GM18498 (cell line): ENCODE measurements at regions not wholly inside any gene's neighbourhood (a gene's known extent, or its start where the extent isn't known, plus 50 kb on each side); places are given as distances from the start of the nearest gene placed in this dataset.

ENCODE experiments used
- ATAC-seq: cut with Tn5 transposase; IDR thresholded peaks from one replicate; pipeline ENCODE4 v1.9.1; 2021; ENCODE audit warnings: mild to moderate bottlenecking, moderate library complexity; ENCODE audit not compliant: unreplicated experiment

DNA sequence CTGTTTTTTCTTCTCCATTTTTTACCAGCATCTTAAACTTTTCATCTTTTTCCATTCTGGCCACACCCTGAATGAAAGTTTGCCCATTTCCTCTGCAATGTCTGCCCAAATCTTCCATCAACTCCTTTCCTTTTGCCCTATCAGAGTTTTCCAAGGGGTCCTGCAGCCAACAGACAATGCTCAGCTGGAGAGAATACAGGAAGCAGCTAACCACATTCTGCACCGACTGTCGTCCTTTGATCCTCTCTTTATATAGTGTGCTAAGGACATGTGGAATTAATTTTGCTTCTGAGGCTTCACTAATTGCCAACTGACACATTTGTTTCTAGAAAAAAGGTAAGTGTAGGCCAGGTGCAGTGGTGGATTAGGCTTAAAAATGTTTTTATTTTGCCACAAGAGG, 50.5 kb upstream of the DLX2 start:
- ATAC-seq = no peak

DNA sequence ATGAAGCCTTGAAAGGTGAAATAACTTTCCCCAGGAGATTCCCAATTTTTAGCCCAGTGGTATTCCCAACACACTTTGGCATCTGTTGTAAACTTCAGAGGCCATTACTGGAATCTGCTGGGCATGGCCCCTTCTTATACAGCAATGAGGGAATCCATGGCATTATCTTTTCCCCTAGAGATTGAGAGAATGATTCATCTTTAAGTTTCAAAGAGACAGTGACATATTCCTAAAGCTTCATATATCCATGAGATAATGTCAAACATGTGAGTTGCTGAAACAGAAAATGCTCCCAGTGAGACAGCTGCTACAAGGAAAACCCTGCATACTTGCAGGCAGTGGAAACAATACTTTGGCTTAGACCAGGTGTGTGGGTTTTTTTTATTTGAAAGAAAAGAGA, 51.1 kb upstream of the DLX2 start:
- no peak for ATAC-seq

DNA sequence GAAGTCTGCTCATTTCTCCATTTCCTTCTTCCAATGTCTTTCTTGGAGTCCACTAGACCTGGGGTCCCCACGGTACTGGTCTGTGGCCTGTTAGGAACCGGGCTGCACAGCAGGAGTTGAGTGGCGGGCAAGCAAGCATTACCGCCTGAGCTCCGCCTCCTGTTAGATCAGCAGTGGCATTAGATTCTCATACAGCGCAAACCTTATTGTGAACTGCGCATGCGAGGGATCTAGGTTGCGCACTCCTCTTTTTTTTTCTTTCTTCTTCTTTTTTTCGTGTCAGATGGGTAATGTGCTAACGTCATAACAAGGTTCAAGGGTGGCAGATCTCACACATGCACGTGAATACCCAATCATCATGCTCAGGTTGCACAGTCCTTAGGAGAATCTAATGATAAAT, 53.1 kb upstream of the DLX2 start:
- ATAC-seq = no peak

- ATAC-seq = no peak
Observed at GRCh38 chr2:172160839-172161238, 58.1 kb upstream of the DLX2 start.

- ATAC-seq = no peak
Observed at GRCh38 chr2:172162225-172162733, 59.6 kb upstream of the DLX2 start.

GRCh38 chr2:172162739-172163336, 60.1 kb upstream of the DLX2 start:
- no peak for ATAC-seq

GRCh38 chr2:172168917-172169346, 66.2 kb upstream of the DLX2 start:
- ATAC-seq = no peak

- no peak for ATAC-seq
Observed at GRCh38 chr2:172169611-172170010, 66.9 kb upstream of the DLX2 start.

DNA sequence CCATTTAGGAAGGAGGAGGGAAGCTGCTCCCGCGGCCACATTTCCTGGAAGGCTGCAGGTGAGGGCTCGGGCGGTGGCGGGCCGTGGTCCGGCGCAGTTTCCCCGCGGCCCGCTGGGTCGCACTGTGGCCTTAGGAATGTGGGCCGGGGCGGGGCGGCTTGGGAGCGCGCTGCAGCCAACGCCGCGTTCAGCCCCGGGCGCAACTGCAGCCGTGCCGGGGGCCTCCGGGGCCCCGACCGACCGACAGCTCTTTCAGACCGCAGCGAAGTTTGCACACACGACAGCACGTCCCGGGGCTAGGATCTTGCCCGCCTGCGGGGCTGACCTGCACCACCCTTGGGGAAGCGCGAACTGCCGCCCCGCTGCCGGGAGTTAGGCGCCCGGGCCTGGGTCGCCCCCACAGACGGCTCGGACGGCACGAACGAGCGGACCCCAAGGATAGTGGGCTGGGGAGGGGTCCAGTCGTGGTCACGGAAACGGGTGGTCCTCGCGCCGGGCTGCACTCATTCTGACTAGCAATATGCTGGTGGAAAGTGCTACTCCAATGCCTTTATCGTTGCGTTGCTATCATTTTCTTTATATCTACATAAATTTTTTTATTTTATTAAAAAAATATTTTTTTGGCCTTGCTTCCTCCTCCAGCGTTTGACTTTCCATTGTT, 69.9 kb upstream of the DLX2 start:
- peak; percentile 43 for ATAC-seq

DNA sequence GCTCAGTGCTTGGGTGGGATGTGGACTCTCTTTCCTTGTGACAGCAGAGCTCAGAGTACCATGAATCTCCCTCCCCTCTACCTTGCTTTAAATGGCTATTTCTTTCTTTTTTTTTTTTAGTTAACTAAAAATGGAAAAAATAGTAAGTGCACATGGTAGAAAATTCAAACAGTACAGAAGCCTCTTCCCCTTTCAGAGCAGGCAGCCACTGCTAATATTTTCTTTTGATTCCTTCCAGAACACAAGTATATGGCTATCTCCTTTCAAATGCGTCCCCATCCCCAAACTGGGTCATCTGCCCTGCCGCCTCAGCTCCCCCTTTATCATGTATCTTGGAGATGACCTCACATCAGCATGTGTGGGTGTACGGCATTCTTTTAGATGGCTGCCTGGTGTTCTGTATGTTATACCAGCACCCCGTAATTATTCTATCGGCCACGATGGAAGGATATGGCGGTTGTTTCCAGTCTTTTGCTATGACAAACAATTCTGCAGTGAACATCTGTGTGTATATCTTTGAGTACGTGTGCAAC, 70.5 kb upstream of the DLX2 start:
- no peak for ATAC-seq

DNA sequence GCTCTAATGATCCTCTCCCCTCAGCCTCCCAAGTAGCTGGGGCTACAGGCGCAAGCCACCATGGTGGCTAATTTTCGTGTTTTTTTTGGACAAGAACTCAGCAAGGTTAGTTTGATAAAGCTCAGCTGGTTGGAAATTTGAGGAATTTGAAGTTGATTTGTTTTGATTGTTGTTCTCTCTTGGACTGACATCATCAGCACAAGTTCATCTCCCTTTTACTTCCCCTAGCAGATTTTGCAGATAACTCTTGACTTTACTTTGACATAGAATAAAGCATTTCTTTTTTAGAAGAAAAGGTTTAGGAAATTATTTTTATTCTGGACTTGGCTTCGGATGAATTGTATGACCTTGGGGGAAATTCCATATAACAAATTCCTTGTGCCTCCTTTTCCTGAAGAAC, 74.9 kb upstream of the DLX2 start:
- ATAC-seq = no peak

GRCh38 chr2:172177996-172178395, 75.3 kb upstream of the DLX2 start:
- ATAC-seq = no peak

GRCh38 chr2:172179045-172179701, 76.5 kb upstream of the DLX2 start:
- no peak for ATAC-seq

DNA sequence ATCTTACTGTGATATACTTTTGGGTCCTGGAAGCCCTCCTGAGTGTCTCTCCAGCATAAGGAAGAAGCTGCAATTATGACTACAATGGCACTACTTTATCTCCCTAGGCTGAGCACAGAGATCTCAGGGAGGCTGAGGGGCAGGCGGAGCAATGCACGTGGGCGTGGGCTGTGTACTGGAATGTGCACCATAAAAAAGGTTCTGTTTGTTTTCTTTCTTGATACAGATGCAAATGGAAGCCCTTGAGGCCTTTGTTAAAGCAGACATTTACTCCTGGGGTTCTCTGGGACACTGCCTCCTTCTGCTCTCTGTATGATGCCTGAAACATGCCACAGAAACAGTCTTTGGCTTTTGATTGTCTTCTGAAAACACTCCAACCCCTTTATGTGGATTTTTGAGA, 79.1 kb upstream of the DLX2 start:
- ATAC-seq = no peak

DNA sequence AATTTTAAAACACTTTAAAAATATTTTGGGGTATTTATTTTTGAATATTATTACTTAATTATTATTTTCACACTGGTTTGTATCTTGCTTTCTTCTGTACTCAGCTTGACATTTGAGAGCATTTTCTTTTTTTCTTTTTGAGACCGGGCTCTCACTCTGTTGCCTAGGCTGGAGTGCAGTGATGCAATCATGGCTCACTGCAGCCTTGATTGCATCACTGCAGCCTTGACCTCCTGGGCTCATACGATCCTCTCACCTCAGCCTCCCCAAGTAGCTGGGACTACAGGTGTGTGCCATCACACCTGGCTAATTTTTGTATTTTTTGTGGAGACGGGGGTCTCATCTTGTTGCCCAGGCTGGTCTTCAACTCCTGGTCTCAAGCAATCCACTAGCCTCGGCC, 79.9 kb upstream of the DLX2 start:
- ATAC-seq = no peak

- ATAC-seq = no peak
Observed at GRCh38 chr2:172193331-172194089, 90.8 kb upstream of the DLX2 start.

DNA sequence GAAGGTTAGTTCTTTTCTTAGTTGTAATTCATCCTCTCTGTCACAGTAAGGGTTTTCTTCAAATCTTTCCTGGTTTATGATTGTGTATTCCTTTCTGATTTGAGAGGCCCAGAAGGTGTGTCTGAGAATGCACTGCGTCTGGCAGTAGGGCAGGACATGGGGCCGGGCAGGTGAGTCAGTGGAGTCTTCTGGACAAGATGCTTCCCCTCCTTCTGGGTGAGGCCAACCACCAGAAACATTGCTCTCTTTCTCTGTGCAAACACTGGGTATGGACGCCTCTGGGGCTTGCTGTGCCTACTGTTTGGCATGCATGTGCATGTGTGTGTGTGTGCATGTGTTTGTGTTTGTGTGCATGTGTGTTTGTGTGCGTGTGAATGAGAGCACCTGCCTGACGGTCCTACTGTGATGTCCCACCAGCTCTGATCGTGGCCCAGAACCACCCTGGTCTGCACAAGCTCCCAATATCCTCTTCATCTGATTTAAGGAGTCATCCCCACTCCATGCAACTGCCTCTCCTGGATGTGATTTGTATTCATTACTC, 93.2 kb upstream of the DLX2 start:
- no peak for ATAC-seq

- no peak for ATAC-seq
Observed at GRCh38 chr2:172196768-172197431, 94.2 kb upstream of the DLX2 start.

GRCh38 chr2:172198361-172198760, 95.7 kb upstream of the DLX2 start:
- no peak for ATAC-seq

DNA sequence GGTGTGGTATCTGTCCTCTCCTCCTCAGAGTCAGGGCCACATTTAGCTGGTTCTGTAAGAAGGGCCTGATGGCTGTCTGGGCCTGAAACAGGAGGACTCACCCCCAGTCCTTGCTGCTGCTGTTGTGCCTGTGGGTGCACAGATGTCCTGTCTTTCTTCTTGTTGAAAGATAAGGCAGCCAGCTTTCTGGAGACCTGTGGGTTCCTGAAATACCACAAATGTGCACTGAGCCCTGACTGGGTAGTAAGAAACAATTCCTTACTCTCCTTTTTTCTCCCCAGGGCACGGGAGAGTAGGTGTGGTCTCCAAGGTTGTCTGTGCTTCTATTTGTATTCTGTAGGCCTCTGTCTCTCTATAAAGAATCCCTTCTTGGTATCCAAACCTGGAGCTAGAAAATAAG, 96.2 kb upstream of the DLX2 start:
- no peak for ATAC-seq
